Breast epithelium (tissue), 4 donors: ENCODE measurements at regions not wholly inside any gene's neighbourhood (a gene's known extent, or its start where the extent isn't known, plus 50 kb on each side); places are given as distances from the start of the nearest gene placed in this dataset.

ENCODE experiments used
- DNase-seq, 2 donors: peaks; one replicate each; pipeline ENCODE4 v3.0.0-alpha.2; 2019; ENCODE audit warnings: low spot score in 2 of 2
- H3K27ac ChIP-seq, 2 donors: fragments of 200-600 bp; sonication (generic) in 1 of 2; one replicate each; pipeline ENCODE4 v1.5.1; 2016 to 2019; ENCODE audit warnings: mild to moderate bottlenecking in 1 of 2
- H3K27me3 ChIP-seq, 2 donors: fragments of 200-600 bp; sonication (generic) in 1 of 2; one replicate each; pipeline versions ENCODE4 v1.5.1 to v1.6.0; 2017 to 2019; ENCODE audit warnings: control low read depth in 1 of 2, mild to moderate bottlenecking in 1 of 2
- H3K36me3 ChIP-seq: fragments of 200-600 bp; one replicate; pipeline ENCODE4 v1.5.1; 2019
- H3K4me1 ChIP-seq, 2 donors: fragments of 200-600 bp; sonication (generic); one replicate each; pipeline ENCODE4 v1.5.1; 2016 to 2019; ENCODE audit warnings: control low read depth in 1 of 2
- H3K4me3 ChIP-seq, 3 donors: fragments of 200-600 bp; sonication (generic); 1 replicate in 2 of 3; 2 replicates in 1 of 3; pipeline ENCODE4 v1.5.1; 2016 to 2019; ENCODE audit warnings: mild to moderate bottlenecking in 3 of 3, moderate library complexity in 2 of 3
- H3K9me3 ChIP-seq, 2 donors: fragments of 200-600 bp; sonication (generic) in 1 of 2; one replicate each; pipeline ENCODE4 v1.5.1; 2016 to 2019; ENCODE audit warnings: control low read depth in 1 of 2
- POLR2A ChIP-seq: fragments of 450-650 bp; IDR thresholded peaks from one replicate; pipeline ENCODE4 v1.6.1; 2016; ENCODE audit warnings: antibody characterized with exemption, mild to moderate bottlenecking, moderate library complexity
- POLR2AphosphoS5 ChIP-seq, 3 donors: sonication (generic); formaldehyde crosslinking; IDR thresholded peaks; one replicate each; pipeline ENCODE4 v1.6.1; 2017; ENCODE audit warnings: antibody characterized with exemption in 3 of 3
- intact Hi-C: fragments of 100-400 bp; cut with DNase I; formaldehyde crosslinking; loops from one replicate; pipeline ENCODE4 v1.15.1; 2023; ENCODE audit warnings: low total_unique reads
- TF ChIP-seq, protein P1 (sequence below), 3 donors: fragments of 450-650 bp; IDR thresholded peaks; one replicate each; pipeline ENCODE4 v1.5.1; 2016 to 2017; ENCODE audit warnings: antibody characterized with exemption in 3 of 3, mild to moderate bottlenecking in 3 of 3, moderate library complexity in 3 of 3

DNA sequence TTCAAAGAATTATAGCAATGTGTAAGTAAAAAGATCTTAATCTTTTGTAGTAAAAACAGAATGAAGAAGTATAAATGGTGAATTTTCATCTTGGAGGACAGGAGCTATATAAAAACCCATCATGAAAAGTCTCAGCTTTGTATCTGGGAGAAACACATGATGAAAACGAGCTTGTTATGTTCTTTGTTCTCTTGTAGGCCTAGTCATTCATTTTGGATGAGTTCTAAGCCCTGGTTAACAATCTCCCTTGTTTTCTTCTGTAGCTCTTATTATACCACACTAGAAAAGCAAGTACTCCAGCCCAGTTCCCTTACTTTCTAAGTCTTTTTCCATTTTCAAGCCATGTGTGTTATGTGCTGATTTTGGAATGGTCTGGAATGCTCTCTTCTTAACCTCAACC, 463.5 kb upstream of the RGS6 start:
- Histone ChIP-seq H3K27ac (no peak overlapping the region), H3K9me3 (peaks cover 0 to 5% of the 10 kb centered on the region in 2 donors), H3K4me3 (no peak overlapping the region), H3K36me3 (no peaks in the 10 kb centered on the region), H3K4me1 (no peaks in the 10 kb centered on the region), H3K27me3 (no peaks in the 10 kb centered on the region)
- no peak for DNase-seq
- intact Hi-C loops: no loop called here
- TF ChIP-seq, protein P1, sequence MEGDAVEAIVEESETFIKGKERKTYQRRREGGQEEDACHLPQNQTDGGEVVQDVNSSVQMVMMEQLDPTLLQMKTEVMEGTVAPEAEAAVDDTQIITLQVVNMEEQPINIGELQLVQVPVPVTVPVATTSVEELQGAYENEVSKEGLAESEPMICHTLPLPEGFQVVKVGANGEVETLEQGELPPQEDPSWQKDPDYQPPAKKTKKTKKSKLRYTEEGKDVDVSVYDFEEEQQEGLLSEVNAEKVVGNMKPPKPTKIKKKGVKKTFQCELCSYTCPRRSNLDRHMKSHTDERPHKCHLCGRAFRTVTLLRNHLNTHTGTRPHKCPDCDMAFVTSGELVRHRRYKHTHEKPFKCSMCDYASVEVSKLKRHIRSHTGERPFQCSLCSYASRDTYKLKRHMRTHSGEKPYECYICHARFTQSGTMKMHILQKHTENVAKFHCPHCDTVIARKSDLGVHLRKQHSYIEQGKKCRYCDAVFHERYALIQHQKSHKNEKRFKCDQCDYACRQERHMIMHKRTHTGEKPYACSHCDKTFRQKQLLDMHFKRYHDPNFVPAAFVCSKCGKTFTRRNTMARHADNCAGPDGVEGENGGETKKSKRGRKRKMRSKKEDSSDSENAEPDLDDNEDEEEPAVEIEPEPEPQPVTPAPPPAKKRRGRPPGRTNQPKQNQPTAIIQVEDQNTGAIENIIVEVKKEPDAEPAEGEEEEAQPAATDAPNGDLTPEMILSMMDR (IDR thresholded peaks at IDR 0.05): no peak
- TF ChIP-seq POLR2A (no peak), POLR2AphosphoS5 (IDR thresholded peaks at IDR 0.05) (no peak)

DNA sequence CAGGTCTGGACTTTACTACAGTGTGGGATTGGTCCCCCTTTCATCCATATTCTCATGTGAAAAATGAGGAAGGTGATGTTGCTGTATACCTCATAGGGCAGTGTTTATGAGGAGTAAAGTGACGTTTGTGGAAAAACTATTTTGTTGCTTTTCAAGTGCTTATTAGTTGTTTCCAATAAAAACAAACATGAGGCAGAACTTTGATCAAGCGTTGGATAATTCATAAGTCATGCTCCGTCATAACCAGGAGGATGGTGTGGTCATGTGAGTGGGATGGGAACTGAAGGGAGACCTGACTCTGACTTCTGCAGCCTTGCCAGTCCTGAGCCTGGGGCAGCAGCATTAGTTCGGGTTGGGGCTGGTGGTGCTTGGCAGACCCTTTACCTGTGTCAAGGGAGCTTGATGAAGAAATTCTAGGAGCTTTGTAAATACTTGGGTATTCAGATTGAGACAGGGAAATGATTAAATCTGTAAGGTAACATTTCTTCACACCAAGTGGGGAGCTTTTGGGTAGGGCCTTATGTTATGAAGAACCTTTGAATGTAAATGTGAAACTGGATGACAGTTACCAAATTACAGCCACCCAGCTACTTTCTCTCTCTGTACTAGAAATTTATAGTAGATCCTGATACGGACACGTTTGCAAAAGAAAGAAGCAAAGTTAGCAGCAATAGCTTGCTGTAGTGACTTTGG, 462.4 kb upstream of the RGS6 start:
- H3K27me3 ChIP-seq: no peaks in the 10 kb centered on the region
- DNase-seq: no peak
- H3K4me1 ChIP-seq: no peaks in the 10 kb centered on the region
- no peak overlapping the region for H3K27ac ChIP-seq
- H3K9me3 ChIP-seq: no peaks in the 10 kb centered on the region
- intact Hi-C loops: no loop called here
- no peak overlapping the region for H3K4me3 ChIP-seq
- TF ChIP-seq POLR2A (no peak), POLR2AphosphoS5 (IDR thresholded peaks at IDR 0.05) (no peak)
- TF ChIP-seq, protein P1 (IDR thresholded peaks at IDR 0.05): no peak
- H3K36me3 ChIP-seq: no peaks in the 10 kb centered on the region

DNA sequence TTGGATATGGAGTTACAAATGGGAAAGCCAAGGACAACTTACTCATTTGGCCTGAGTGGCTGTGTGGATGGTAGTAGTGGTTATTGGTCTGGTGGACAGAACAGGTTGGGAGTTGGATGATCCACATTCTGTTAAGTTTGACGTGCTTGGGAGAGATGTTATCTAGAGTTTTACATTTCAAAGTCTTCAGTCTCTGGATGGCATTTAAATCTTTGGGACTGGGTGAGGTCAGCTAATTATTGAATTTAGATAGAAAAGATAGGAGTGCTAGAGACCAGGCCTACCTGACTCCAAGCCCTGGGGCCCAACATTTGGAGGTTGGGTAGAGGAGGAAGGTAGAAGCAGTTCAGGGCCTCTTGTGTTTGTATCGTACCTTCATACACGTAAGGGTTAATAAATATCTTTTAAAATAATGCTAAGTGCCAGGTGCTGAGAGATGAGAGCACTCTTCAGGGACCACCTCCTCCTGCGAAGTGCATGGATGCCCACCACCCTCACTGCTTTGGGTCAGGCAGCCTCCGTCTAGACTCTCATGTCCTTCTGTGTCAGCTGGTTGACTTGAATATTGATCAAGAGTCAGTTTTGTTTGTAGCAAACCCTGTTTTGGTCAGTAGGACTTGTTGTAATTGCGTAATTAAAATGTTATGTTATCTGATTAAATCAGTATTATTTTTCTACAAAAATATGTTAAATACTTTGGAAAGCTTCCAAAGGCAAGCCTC, 460.4 kb upstream of the RGS6 start:
- Histone ChIP-seq H3K36me3 (no peaks in the 10 kb centered on the region), H3K4me1 (no peaks in the 10 kb centered on the region), H3K4me3 (no peak overlapping the region), H3K9me3 (no peaks in the 10 kb centered on the region), H3K27ac (no peak overlapping the region), H3K27me3 (no peaks in the 10 kb centered on the region)
- TF ChIP-seq POLR2A: no peak
- no peak for TF ChIP-seq POLR2AphosphoS5 (IDR thresholded peaks at IDR 0.05)
- TF ChIP-seq, protein P1 (IDR thresholded peaks at IDR 0.05): no peak
- DNase-seq: no peak
- intact Hi-C loops: no loop called here

DNA sequence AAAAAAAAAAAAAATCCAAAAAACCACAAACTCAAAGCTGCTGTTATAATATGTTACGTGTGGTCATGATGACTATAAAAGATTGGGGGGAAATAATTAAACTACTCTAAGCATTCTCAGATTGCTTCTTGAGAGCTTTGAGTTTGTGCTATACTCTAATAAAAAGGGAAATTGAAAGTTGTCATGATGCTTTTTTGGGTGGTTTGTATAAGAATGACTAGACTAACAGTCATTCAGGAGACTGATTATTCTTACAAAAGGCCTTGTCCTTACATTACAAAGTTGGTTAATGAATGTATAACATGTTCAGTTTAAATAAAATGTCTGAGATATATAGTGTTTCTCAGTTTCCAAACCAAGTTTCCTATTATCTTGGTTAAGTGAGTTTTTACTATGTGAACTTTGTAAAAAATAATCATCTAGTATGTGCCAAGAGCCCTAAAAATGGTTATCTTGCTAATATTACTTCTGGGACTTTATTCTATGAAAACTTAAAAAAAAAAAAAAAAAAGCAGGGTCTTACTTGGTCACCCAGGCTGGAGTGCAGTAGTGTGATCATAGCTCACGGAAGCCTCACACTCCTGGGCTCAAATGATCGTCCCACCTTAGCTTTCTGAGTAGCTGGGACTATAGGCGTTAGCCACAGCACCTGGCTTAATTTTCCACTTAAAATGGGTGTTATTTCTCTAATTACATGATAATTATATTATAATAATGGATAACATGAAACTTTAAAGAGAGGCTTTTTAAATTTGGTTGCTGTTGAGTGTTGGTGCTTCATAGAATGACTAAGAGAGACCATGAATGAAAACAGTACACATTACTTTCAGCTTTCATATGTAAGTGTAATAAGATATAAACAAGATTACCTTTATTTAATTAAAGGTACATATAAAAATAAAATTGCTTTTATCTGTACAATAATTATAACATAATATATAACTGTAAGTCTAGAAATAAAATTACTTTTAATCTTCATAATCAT, 459.6 kb upstream of the RGS6 start:
- no peaks in the 10 kb centered on the region for H3K9me3 ChIP-seq
- no peak overlapping the region for H3K27ac ChIP-seq
- H3K4me3 ChIP-seq: no peak overlapping the region
- H3K4me1 ChIP-seq: no peaks in the 10 kb centered on the region
- H3K27me3 ChIP-seq: no peaks in the 10 kb centered on the region
- no peak for DNase-seq
- no peak for TF ChIP-seq POLR2AphosphoS5 (IDR thresholded peaks at IDR 0.05)
- TF ChIP-seq, protein P1 (IDR thresholded peaks at IDR 0.05): no peak
- TF ChIP-seq POLR2A: no peak
- intact Hi-C loops: no loop called here
- no peaks in the 10 kb centered on the region for H3K36me3 ChIP-seq
